CD14-positive monocyte (primary cell): ENCODE measurements at regions not wholly inside any gene's neighbourhood (a gene's known extent, or its start where the extent isn't known, plus 50 kb on each side); places are given as distances from the start of the nearest gene placed in this dataset.

ENCODE experiments used
- DNase-seq, 3 donors: peaks; one replicate each; pipeline ENCODE4 v3.0.0-alpha.2; 2011 to 2022
- H2AFZ ChIP-seq: 2 replicates; pipeline ENCODE4 v1.6.0; 2012; ENCODE audit warnings: mild to moderate bottlenecking, low read depth, low read length, inconsistent platforms; ENCODE audit not compliant: insufficient read depth, poor library complexity, severe bottlenecking
- H3K27ac ChIP-seq, 2 donors: 1 replicate in 1 of 2; 2 replicates in 1 of 2; pipeline ENCODE4 v1.5.1; 2012 to 2013; ENCODE audit warnings: low read length in 2 of 2, control low read depth in 1 of 2, inconsistent platforms in 1 of 2, low read depth in 1 of 2, mild to moderate bottlenecking in 1 of 2
- H3K27me3 ChIP-seq, 2 donors: one replicate each; pipeline versions ENCODE4 v1.6.0 to v1.6.1; 2011 to 2013; ENCODE audit warnings: low read length in 2 of 2; ENCODE audit not compliant: control insufficient read depth in 2 of 2, insufficient read depth in 2 of 2
- H3K36me3 ChIP-seq, 2 donors: replicated peaks in 1 of 2; 1 replicate in 1 of 2; 2 replicates in 1 of 2; pipeline versions ENCODE4 v1.5.1 to v1.6.1; 2012 to 2013; ENCODE audit warnings: low read length in 2 of 2, control low read depth in 1 of 2, inconsistent platforms in 1 of 2, mild to moderate bottlenecking in 1 of 2; ENCODE audit not compliant: insufficient read depth in 2 of 2, control insufficient read depth in 1 of 2
- H3K4me1 ChIP-seq, 2 donors: 1 replicate in 1 of 2; 2 replicates in 1 of 2; pipeline versions ENCODE4 v1.5.1 to v1.6.1; 2012 to 2013; ENCODE audit warnings: low read length in 2 of 2, control low read depth in 1 of 2, inconsistent platforms in 1 of 2, mild to moderate bottlenecking in 1 of 2, moderate library complexity in 1 of 2; ENCODE audit not compliant: insufficient read depth in 2 of 2, control insufficient read depth in 1 of 2
- H3K4me2 ChIP-seq: replicated peaks from 2 replicates; pipeline ENCODE3; 2012; ENCODE audit warnings: low read length, moderate library complexity, mild to moderate bottlenecking; ENCODE audit not compliant: poor library complexity, severe bottlenecking; ENCODE audit errors: extremely low read depth
- H3K4me3 ChIP-seq, 3 experiments: fragments of 200-600 bp in 1 of 3; sonication (generic) in 1 of 3; replicated peaks in 1 of 3; 1 replicate in 2 of 3; 2 replicates in 1 of 3; pipeline ENCODE4 v1.5.1; 2011 to 2013; ENCODE audit warnings: low read length in 3 of 3, mild to moderate bottlenecking in 3 of 3, control low read depth in 2 of 3, low read depth in 2 of 3, inconsistent platforms in 1 of 3, moderate library complexity in 1 of 3
- H3K79me2 ChIP-seq: 2 replicates; pipeline ENCODE4 v1.6.0; 2012; ENCODE audit warnings: mild to moderate bottlenecking, control low read depth, inconsistent platforms, low read length, moderate library complexity; ENCODE audit not compliant: insufficient read depth
- H3K9ac ChIP-seq: 2 replicates; pipeline ENCODE4 v1.6.0; 2017; ENCODE audit warnings: low read length, mild to moderate bottlenecking; ENCODE audit not compliant: insufficient read depth, poor library complexity, severe bottlenecking
- H3K9me3 ChIP-seq, 2 donors: replicated peaks in 1 of 2; 1 replicate in 1 of 2; 2 replicates in 1 of 2; pipeline versions ENCODE4 v1.5.1 to v1.6.1; 2012 to 2013; ENCODE audit warnings: low read length in 2 of 2, control low read depth in 1 of 2; ENCODE audit not compliant: control insufficient read depth in 1 of 2, insufficient read depth in 1 of 2
- H4K20me1 ChIP-seq: 2 replicates; pipeline ENCODE4 v1.6.0; 2012; ENCODE audit warnings: mild to moderate bottlenecking, low read length, control low read depth, moderate library complexity; ENCODE audit not compliant: insufficient read depth
- H3K27ac Mint-ChIP-seq, 7 donors: one replicate each; pipeline ENCODE4 v1.8.0; 2020; ENCODE audit warnings: mild to moderate bottlenecking in 7 of 7, mixed read lengths in 7 of 7, moderate library complexity in 6 of 7, inconsistent platforms in 2 of 7
- H3K27me3 Mint-ChIP-seq, 3 donors: one replicate each; pipeline ENCODE4 v1.8.0; 2021 to 2022; ENCODE audit warnings: low read depth in 3 of 3, mild to moderate bottlenecking in 3 of 3, mixed read lengths in 3 of 3, moderate library complexity in 3 of 3, inconsistent platforms in 1 of 3
- H3K36me3 Mint-ChIP-seq, 2 donors: one replicate each; pipeline ENCODE4 v1.8.0; 2020; ENCODE audit warnings: mixed read lengths in 2 of 2, inconsistent platforms in 1 of 2, mild to moderate bottlenecking in 1 of 2
- H3K4me1 Mint-ChIP-seq: one replicate; pipeline ENCODE4 v1.8.0; 2020; ENCODE audit warnings: mild to moderate bottlenecking, mixed read lengths
- H3K4me3 Mint-ChIP-seq, 2 donors: one replicate each; pipeline ENCODE4 v1.8.0; 2020; ENCODE audit warnings: mild to moderate bottlenecking in 2 of 2, mixed read lengths in 2 of 2, moderate library complexity in 1 of 2
- H3K9me3 Mint-ChIP-seq, 7 donors: one replicate each; pipeline ENCODE4 v1.8.0; 2020 to 2022; ENCODE audit warnings: mixed read lengths in 7 of 7, mild to moderate bottlenecking in 6 of 7, moderate library complexity in 6 of 7, inconsistent platforms in 2 of 7
- CTCF ChIP-seq: fragments of 200-600 bp; IDR thresholded peaks from one replicate; pipeline ENCODE4 v1.8.0; 2022; ENCODE audit warnings: antibody characterized with exemption, mild to moderate bottlenecking
- WGBS: methylation state at CpG from one replicate; pipeline ENCODE4 v1.1.5; 2013; ENCODE audit warnings: missing lambda C conversion rate; ENCODE audit not compliant: insufficient coverage; 5-methylcytosine and 5-hydroxymethylcytosine counted together
- intact Hi-C, 2 donors: fragments of 100-400 bp; cut with micrococcal nuclease; formaldehyde crosslinking; loops; one replicate each; pipeline versions ENCODE4 v1.15.0 to v1.15.1; 2023

GRCh38 chr17:70344386-70345060 is 175.2 kb downstream of the KCNJ2 start:
- Mint-ChIP-seq H3K9me3 (peaks cover 0 to 2% (median 0%) of the 10 kb centered on the region in 7 donors), H3K27me3 (peaks cover 0 to 5% (median 0%) of the 10 kb centered on the region in 3 donors), H3K4me3 (peak overlapping the region; percentile 43 to 76), H3K36me3 (no peaks in the 10 kb centered on the region), H3K27ac (peak overlapping the region; percentile 41 to 84 (median 61)), H3K4me1 (peaks cover 19% of the 10 kb centered on the region)
- peak; percentile 20 to 62 (median 28) for DNase-seq
- Histone ChIP-seq H4K20me1 (no peaks in the 10 kb centered on the region), H3K4me2 (peak overlapping the region; percentile 72), H2AFZ (peak overlapping the region; percentile 41), H3K4me1 (peaks cover 12 to 18% of the 10 kb centered on the region in 2 donors), H3K27ac (peak overlapping the region in 1 of 2 donors; percentile 79), H3K27me3 (no peaks in the 10 kb centered on the region), H3K9me3 (no peaks in the 10 kb centered on the region), H3K36me3 (no peaks in the 10 kb centered on the region), H3K9ac (peak overlapping the region; percentile 39), H3K4me3 (peak overlapping the region; percentile 38 to 72 (median 64)), H3K79me2 (no peaks in the 10 kb centered on the region)
- no peak for TF ChIP-seq CTCF
- WGBS: 6% methylated on average over 2 of the region's 6 CpGs
- intact Hi-C loops: loop anchor here in 1 of 2 donors (10.0 kb wide), 1 partner anchor 50 kb away; no protein-coding TSS in a partner anchor

- no peak for DNase-seq
- peaks cover 0 to 2% (median 0%) of the 10 kb centered on the region in 7 donors for H3K9me3 Mint-ChIP-seq
- intact Hi-C loops: loop anchor here in 1 of 2 donors (10.0 kb wide), 1 partner anchor 50 kb away; no protein-coding TSS in a partner anchor
- TF ChIP-seq CTCF: no peak
- Histone ChIP-seq H3K27me3 (no peaks in the 10 kb centered on the region), H2AFZ (no peak overlapping the region), H3K36me3 (no peaks in the 10 kb centered on the region), H4K20me1 (no peaks in the 10 kb centered on the region), H3K4me3 (peak overlapping the region in 1 of 3 experiments; percentile 72), H3K4me2 (peak overlapping the region; percentile 72), H3K9me3 (no peaks in the 10 kb centered on the region), H3K4me1 (peaks cover 12 to 18% of the 10 kb centered on the region in 2 donors), H3K9ac (no peak overlapping the region), H3K79me2 (no peaks in the 10 kb centered on the region), H3K27ac (peak overlapping the region in 1 of 2 donors; percentile 79)
- no peaks in the 10 kb centered on the region for H3K36me3 Mint-ChIP-seq
- H3K27me3 Mint-ChIP-seq: peaks cover 0 to 5% (median 0%) of the 10 kb centered on the region in 3 donors
- 100% methylated on average over 1 of the region's 2 CpGs for WGBS
- no peak overlapping the region for H3K4me3 Mint-ChIP-seq
- peak overlapping the region in 1 of 7 donors; percentile 74 for H3K27ac Mint-ChIP-seq
- peaks cover 19% of the 10 kb centered on the region for H3K4me1 Mint-ChIP-seq
These were observed 175.7 kb downstream of the KCNJ2 start for GRCh38 chr17:70345061-70345460.
